OCI-LY3 (cell line): ENCODE measurements at regions not wholly inside any gene's neighbourhood (a gene's known extent, or its start where the extent isn't known, plus 50 kb on each side); places are given as distances from the start of the nearest gene placed in this dataset.

Source experiments
- CTCF ChIP-seq: fragments of 200-600, 300-600 bp; sonication (generic); IDR thresholded peaks from 2 replicates; pipeline ENCODE4 v1.5.1; 2014; ENCODE audit warnings: antibody characterized with exemption, low read length, low read depth
- EZH2phosphoT487 ChIP-seq: fragments of 200-600 bp; shearing (Covaris generic); IDR thresholded peaks from 2 replicates; pipeline ENCODE4 v1.6.1; 2018; ENCODE audit warnings: antibody characterized with exemption, mixed run types, low read depth

- TF ChIP-seq CTCF (no peak), EZH2phosphoT487 (no peak)
Measured at GRCh38 chr20:53658322-53658721, 64.7 kb upstream of the ZNF217 start.
